ENCODE measurements at regions not wholly inside any gene's neighbourhood (a gene's known extent, or its start where the extent isn't known, plus 50 kb on each side); places are given as distances from the start of the nearest gene placed in this dataset.

- H3K27ac Mint-ChIP-seq: no peak overlapping the region
- Histone ChIP-seq H3K9ac (ENCODE audit: insufficient read depth, low read length, poor library complexity, severe bottlenecking) (no peak overlapping the region), H3K9me3 (replicated peaks in 1 of 2; ENCODE audit: control insufficient read depth in 1 of 2, insufficient read depth in 1 of 2, low read length in 2 of 2) (no peaks in the 10 kb centered on the region), H3K4me3 (replicated peaks in 1 of 3; ENCODE audit: low read depth in 2 of 3, low read length in 3 of 3) (no peak overlapping the region), H3K79me2 (ENCODE audit: insufficient read depth, low read length) (no peaks in the 10 kb centered on the region), H4K20me1 (ENCODE audit: insufficient read depth, low read length) (no peaks in the 10 kb centered on the region), H3K4me2 (replicated peaks; ENCODE audit: extremely low read depth, low read length, poor library complexity, severe bottlenecking) (no peak overlapping the region), H3K36me3 (replicated peaks in 1 of 2; ENCODE audit: control insufficient read depth in 1 of 2, insufficient read depth in 2 of 2, low read length in 2 of 2) (no peaks in the 10 kb centered on the region), H3K27ac (ENCODE audit: low read depth in 1 of 2, low read length in 2 of 2) (no peak overlapping the region), H3K4me1 (ENCODE audit: control insufficient read depth in 1 of 2, insufficient read depth in 2 of 2, low read length in 2 of 2) (no peaks in the 10 kb centered on the region), H3K27me3 (ENCODE audit: control insufficient read depth in 2 of 2, insufficient read depth in 2 of 2, low read length in 2 of 2) (peaks cover 0 to 2% of the 10 kb centered on the region in 2 donors), H2AFZ (ENCODE audit: insufficient read depth, low read depth, low read length, poor library complexity, severe bottlenecking) (no peak overlapping the region)
- no peaks in the 10 kb centered on the region for H3K4me1 Mint-ChIP-seq
- H3K36me3 Mint-ChIP-seq: no peaks in the 10 kb centered on the region
- TF ChIP-seq CTCF (IDR thresholded peaks at IDR 0.05): no peak
- no peak overlapping the region for H3K4me3 Mint-ChIP-seq
- peaks cover 0 to 10% (median 3%) of the 10 kb centered on the region in 3 donors for H3K27me3 Mint-ChIP-seq (ENCODE audit: low read depth in 3 of 3)
- H3K9me3 Mint-ChIP-seq: no peaks in the 10 kb centered on the region
- DNase-seq: no peak
- intact Hi-C loops (cut with micrococcal nuclease): no loop called here
- WGBS (ENCODE audit: insufficient coverage): 63% methylated on average over 3 of the region's 3 CpGs
These were observed 241.1 kb downstream of the SMAD2 start for GRCh38 chr18:47689371-47689770.

- TF ChIP-seq CTCF (IDR thresholded peaks at IDR 0.05): no peak
- Histone ChIP-seq H3K4me1 (ENCODE audit: control insufficient read depth in 1 of 2, insufficient read depth in 2 of 2, low read length in 2 of 2) (no peaks in the 10 kb centered on the region), H3K4me2 (replicated peaks; ENCODE audit: extremely low read depth, low read length, poor library complexity, severe bottlenecking) (no peak overlapping the region), H3K79me2 (ENCODE audit: insufficient read depth, low read length) (no peaks in the 10 kb centered on the region), H2AFZ (ENCODE audit: insufficient read depth, low read depth, low read length, poor library complexity, severe bottlenecking) (no peak overlapping the region), H4K20me1 (ENCODE audit: insufficient read depth, low read length) (no peaks in the 10 kb centered on the region), H3K9me3 (replicated peaks in 1 of 2; ENCODE audit: control insufficient read depth in 1 of 2, insufficient read depth in 1 of 2, low read length in 2 of 2) (no peaks in the 10 kb centered on the region), H3K27ac (ENCODE audit: low read depth in 1 of 2, low read length in 2 of 2) (no peak overlapping the region), H3K4me3 (replicated peaks in 1 of 3; ENCODE audit: low read depth in 2 of 3, low read length in 3 of 3) (no peak overlapping the region), H3K9ac (ENCODE audit: insufficient read depth, low read length, poor library complexity, severe bottlenecking) (no peak overlapping the region), H3K36me3 (replicated peaks in 1 of 2; ENCODE audit: control insufficient read depth in 1 of 2, insufficient read depth in 2 of 2, low read length in 2 of 2) (no peaks in the 10 kb centered on the region), H3K27me3 (ENCODE audit: control insufficient read depth in 2 of 2, insufficient read depth in 2 of 2, low read length in 2 of 2) (no peaks in the 10 kb centered on the region)
- Mint-ChIP-seq H3K27ac (no peak overlapping the region), H3K27me3 (ENCODE audit: low read depth in 3 of 3) (peaks cover 2 to 13% (median 5%) of the 10 kb centered on the region in 3 donors), H3K9me3 (peaks cover 0 to 1% (median 0%) of the 10 kb centered on the region in 7 donors), H3K4me3 (no peak overlapping the region), H3K36me3 (no peaks in the 10 kb centered on the region), H3K4me1 (no peaks in the 10 kb centered on the region)
- DNase-seq: no peak
- whole genome bisulfite sequencing (ENCODE audit: insufficient coverage): no CpG with 5 or more reads among the region's 2 CpGs
- intact Hi-C loops (cut with micrococcal nuclease): no loop called here
These were observed 243.7 kb downstream of the SMAD2 start for GRCh38 chr18:47686806-47687205.
